ENCODE measurements at regions not wholly inside any gene's neighbourhood (a gene's known extent, or its start where the extent isn't known, plus 50 kb on each side); places are given as distances from the start of the nearest gene placed in this dataset.

DNA sequence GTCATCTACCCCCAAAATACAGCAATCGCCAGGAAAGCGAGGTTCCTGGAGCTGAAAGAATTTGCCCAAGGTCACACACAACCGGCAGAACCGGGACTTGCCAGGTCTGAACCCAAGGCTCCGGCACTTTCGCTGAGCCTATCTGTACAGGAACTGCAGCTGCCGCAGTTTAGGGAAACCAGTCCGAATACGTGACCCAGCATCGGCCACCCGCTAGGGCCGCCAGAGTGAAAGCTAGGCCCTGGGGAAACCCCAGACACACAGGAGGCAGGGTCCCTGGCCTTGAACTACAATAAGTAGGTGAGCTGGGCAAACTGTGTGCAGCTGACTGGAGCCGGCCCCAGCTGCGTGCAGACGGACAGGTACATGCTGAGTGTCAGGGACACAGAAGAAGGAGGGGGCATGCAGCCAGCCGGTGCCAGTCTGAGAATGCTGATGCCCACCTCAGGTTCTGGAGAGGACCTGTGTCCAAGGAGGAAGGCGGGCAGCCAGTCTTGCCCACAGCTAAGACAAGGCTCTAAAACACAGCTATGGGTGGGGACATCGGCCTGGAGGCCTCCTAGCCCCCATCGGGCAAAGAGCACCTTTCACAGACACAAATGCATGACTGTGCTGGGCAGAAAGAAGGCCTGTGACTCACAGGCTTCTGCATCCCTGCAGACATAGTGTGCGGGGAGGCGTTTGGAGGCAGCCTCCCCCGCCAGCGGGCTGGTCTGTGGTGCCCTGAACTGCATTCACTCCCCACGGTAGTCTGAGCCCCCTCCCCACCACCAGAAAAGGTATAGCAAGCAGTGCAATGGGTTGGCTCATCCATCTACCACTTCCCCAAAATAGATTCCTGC lies 107.4 kb upstream of the ID2 start:
- no peak for TF ChIP-seq FOXP2 (optimal IDR thresholded peaks at IDR 0.05; ENCODE audit: borderline replicate concordance, extremely low read depth, extremely low read length, insufficient read depth)
- TF ChIP-seq SIN3A (IDR thresholded peaks at IDR 0.05; ENCODE audit: borderline replicate concordance, insufficient read depth, low read length): no peak
- TF ChIP-seq, protein P1, sequence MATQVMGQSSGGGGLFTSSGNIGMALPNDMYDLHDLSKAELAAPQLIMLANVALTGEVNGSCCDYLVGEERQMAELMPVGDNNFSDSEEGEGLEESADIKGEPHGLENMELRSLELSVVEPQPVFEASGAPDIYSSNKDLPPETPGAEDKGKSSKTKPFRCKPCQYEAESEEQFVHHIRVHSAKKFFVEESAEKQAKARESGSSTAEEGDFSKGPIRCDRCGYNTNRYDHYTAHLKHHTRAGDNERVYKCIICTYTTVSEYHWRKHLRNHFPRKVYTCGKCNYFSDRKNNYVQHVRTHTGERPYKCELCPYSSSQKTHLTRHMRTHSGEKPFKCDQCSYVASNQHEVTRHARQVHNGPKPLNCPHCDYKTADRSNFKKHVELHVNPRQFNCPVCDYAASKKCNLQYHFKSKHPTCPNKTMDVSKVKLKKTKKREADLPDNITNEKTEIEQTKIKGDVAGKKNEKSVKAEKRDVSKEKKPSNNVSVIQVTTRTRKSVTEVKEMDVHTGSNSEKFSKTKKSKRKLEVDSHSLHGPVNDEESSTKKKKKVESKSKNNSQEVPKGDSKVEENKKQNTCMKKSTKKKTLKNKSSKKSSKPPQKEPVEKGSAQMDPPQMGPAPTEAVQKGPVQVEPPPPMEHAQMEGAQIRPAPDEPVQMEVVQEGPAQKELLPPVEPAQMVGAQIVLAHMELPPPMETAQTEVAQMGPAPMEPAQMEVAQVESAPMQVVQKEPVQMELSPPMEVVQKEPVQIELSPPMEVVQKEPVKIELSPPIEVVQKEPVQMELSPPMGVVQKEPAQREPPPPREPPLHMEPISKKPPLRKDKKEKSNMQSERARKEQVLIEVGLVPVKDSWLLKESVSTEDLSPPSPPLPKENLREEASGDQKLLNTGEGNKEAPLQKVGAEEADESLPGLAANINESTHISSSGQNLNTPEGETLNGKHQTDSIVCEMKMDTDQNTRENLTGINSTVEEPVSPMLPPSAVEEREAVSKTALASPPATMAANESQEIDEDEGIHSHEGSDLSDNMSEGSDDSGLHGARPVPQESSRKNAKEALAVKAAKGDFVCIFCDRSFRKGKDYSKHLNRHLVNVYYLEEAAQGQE (IDR thresholded peaks at IDR 0.05; ENCODE audit: insufficient read depth in 1 of 2, low read depth in 2 of 2, low read length in 2 of 2): no peak
- no peak for TF ChIP-seq POLR2AphosphoS5 (IDR thresholded peaks at IDR 0.05; ENCODE audit: low read depth, low read length)
- no peak for TF ChIP-seq TAF1 (IDR thresholded peaks at IDR 0.05; ENCODE audit: borderline replicate concordance, insufficient read depth, low read length)

DNA sequence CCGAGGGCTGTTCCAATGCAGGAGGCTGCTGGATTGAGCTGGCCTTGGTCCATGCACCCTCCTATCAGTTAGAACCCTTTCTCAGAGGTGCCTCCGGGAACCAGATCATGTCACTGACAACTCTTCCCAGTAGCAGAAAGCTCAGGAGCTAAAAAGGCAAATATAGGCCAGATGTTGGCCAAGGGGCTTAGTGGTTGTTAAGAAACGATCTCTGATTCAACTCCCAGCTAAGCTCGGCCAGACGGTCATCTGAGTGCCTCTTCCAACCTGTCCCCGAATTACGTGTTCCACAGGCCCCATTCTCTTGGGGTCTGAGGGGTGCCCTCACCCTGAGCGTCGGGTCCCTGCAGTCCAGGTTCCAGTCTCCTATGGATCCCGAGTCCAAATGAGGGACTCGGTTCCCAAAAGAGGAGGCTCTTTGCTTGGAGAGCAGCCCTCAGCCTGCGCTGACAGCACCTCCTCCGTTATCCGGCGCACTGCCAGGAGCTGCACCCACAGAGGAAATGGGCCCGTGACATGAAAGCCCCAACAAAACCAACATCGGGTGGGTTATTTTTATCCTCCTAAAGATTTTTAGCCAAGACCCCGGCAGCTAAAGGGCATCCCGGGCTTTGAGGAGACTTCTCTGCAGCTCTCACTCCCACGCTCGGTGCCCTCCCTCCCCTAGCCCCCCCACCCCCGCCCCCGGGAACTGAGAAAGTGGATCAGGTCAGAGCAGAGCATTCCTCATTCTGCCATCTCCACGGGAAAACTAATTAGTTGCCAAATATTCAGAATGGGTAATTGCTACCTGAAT lies 106.6 kb upstream of the ID2 start:
- TF ChIP-seq TAF1 (IDR thresholded peaks at IDR 0.05; ENCODE audit: borderline replicate concordance, insufficient read depth, low read length) (no peak), FOXP2 (optimal IDR thresholded peaks at IDR 0.05; ENCODE audit: borderline replicate concordance, extremely low read depth, extremely low read length, insufficient read depth) (no peak), POLR2AphosphoS5 (IDR thresholded peaks at IDR 0.05; ENCODE audit: low read depth, low read length) (no peak), SIN3A (IDR thresholded peaks at IDR 0.05; ENCODE audit: borderline replicate concordance, insufficient read depth, low read length) (no peak)
- TF ChIP-seq, protein P1 (IDR thresholded peaks at IDR 0.05; ENCODE audit: insufficient read depth in 1 of 2, low read depth in 2 of 2, low read length in 2 of 2): no peak

DNA sequence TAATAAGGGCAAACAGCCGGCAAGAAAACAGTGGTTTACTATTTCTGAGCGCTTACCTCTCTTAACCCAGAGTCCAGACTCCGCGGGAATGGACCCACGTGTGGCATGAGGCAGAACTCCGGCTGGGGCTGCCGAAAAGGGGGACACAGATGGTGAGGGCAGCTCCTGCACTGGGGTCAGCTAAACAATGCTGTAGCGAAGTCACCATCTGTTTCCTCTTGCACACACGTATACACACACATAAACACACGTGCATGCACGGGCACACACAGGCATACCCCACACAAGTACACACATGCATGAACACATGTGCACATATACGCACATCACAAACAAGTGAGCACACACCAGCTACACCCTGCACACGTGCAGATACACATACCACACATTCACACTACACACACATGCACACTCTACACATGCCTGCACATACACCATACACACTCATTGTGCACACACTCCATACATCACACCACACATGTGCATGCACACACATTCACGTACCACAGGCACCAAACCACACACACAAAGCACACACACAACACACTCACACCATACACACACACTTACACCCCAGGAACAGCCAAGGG lies 105.9 kb upstream of the ID2 start:
- TF ChIP-seq SIN3A (IDR thresholded peaks at IDR 0.05; ENCODE audit: borderline replicate concordance, insufficient read depth, low read length): no peak
- no peak for TF ChIP-seq POLR2AphosphoS5 (IDR thresholded peaks at IDR 0.05; ENCODE audit: low read depth, low read length)
- no peak for TF ChIP-seq TAF1 (IDR thresholded peaks at IDR 0.05; ENCODE audit: borderline replicate concordance, insufficient read depth, low read length)
- TF ChIP-seq FOXP2 (optimal IDR thresholded peaks at IDR 0.05; ENCODE audit: borderline replicate concordance, extremely low read depth, extremely low read length, insufficient read depth): no peak
- TF ChIP-seq, protein P1 (IDR thresholded peaks at IDR 0.05; ENCODE audit: insufficient read depth in 1 of 2, low read depth in 2 of 2, low read length in 2 of 2): no peak

DNA sequence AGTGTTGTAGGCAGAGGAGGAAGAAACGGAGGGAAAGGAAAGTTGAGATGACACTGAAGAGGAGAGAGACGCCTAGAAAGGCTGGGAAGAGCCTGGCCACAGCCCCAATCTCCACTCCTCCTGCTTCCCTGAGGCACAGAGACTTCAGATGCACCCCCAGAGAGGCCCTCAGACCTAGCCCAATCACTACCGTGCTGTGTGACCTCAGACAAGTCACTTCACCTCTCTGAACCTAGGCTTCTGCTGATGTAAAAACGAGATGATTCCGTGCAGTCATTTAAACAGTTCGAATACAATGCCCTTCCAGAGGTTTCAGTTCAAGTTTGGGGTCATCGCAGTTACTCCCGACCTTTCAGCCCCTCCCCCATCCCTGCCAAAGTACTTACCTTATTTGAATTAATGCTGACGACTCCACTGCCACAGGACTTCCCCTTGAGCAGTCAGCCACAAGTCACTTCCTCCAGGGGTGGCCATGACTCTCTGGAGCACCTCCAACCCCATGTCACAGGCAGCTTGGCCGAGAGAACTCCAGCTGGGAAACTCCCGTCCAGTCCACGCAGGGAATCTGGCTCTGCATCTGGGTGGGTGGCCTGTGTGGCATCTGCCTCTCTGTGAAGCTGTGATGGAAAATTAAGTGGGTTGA lies 105.2 kb upstream of the ID2 start:
- TF ChIP-seq POLR2AphosphoS5 (IDR thresholded peaks at IDR 0.05; ENCODE audit: low read depth, low read length) (no peak), SIN3A (IDR thresholded peaks at IDR 0.05; ENCODE audit: borderline replicate concordance, insufficient read depth, low read length) (no peak), TAF1 (IDR thresholded peaks at IDR 0.05; ENCODE audit: borderline replicate concordance, insufficient read depth, low read length) (no peak), FOXP2 (optimal IDR thresholded peaks at IDR 0.05; ENCODE audit: borderline replicate concordance, extremely low read depth, extremely low read length, insufficient read depth) (no peak)
- TF ChIP-seq, protein P1 (IDR thresholded peaks at IDR 0.05; ENCODE audit: insufficient read depth in 1 of 2, low read depth in 2 of 2, low read length in 2 of 2): no peak
